GM12865 (cell line): ENCODE measurements at regions not wholly inside any gene's neighbourhood (a gene's known extent, or its start where the extent isn't known, plus 50 kb on each side); places are given as distances from the start of the nearest gene placed in this dataset.
"Not testable (repeated sequence)": the region's sequence is repeated elsewhere in the genome, so short reads cannot be mapped to it uniquely, and the experiment has no call there.

Source experiments
- DNase-seq: peaks from one replicate; pipeline ENCODE4 v3.0.0; 2010; ENCODE audit warnings: low read depth
- H3K4me3 ChIP-seq: 2 replicates; pipeline ENCODE4 v1.5.1; 2011; ENCODE audit warnings: mild to moderate bottlenecking, low read depth, low read length, control low read depth
- TF ChIP-seq, protein P1 (sequence below): IDR thresholded peaks from 2 replicates; pipeline ENCODE4 v1.5.1; 2011; ENCODE audit warnings: low read length, control low read depth, low read depth, inconsistent platforms; ENCODE audit not compliant: insufficient read depth; ENCODE audit errors: missing control alignments

DNA sequence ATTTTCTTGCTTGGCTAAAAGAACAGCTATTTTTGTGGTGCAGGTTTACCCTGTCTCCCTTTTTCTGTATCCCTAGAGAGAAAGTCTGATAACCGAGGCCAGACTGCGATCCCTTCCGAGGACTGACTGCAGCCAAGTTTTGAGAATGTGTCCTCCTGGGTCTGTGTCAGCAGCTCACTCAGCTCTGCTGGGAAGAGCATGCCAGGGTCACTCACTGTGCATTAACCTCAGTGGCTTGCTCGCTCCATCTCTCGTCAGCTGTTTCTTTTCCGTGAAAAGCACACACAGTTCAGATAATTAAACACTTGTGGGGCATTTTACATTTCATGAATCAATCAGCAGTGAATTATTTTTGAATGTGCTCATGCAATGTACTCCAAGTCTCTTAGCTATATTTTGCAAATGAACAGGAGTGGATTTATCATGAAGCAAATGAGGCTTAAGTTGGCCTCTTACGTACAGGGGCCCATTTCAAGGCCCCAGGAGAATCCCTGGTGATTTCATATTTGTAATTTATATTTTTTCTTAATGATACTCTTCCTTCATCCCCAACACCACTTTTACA is 252.1 kb downstream of the SMARCA2 start:
- TF ChIP-seq, protein P1, sequence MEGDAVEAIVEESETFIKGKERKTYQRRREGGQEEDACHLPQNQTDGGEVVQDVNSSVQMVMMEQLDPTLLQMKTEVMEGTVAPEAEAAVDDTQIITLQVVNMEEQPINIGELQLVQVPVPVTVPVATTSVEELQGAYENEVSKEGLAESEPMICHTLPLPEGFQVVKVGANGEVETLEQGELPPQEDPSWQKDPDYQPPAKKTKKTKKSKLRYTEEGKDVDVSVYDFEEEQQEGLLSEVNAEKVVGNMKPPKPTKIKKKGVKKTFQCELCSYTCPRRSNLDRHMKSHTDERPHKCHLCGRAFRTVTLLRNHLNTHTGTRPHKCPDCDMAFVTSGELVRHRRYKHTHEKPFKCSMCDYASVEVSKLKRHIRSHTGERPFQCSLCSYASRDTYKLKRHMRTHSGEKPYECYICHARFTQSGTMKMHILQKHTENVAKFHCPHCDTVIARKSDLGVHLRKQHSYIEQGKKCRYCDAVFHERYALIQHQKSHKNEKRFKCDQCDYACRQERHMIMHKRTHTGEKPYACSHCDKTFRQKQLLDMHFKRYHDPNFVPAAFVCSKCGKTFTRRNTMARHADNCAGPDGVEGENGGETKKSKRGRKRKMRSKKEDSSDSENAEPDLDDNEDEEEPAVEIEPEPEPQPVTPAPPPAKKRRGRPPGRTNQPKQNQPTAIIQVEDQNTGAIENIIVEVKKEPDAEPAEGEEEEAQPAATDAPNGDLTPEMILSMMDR: no peak
- no peak overlapping the region for H3K4me3 ChIP-seq
- DNase-seq: no peak

DNA sequence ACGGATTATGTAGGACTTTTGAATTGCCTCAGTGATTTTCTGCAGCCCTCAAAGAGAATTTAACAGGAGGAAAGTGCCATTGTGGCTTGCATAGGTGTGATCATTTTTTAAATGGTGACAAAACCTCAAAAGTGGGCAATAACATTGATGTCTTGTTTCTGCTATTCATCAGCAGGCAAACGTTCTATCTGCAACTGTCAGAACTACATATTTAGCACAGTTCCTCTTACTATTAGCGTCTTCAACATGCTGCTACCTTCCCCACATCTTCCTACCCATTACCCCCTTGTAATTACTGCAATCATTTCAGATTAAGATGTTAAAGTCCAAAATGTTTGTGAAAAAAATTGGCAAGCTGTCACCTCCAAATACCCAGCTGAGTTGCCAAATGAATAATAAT is 254.6 kb downstream of the SMARCA2 start:
- DNase-seq: no peak
- H3K4me3 ChIP-seq: no peak overlapping the region
- TF ChIP-seq, protein P1: no peak

DNA sequence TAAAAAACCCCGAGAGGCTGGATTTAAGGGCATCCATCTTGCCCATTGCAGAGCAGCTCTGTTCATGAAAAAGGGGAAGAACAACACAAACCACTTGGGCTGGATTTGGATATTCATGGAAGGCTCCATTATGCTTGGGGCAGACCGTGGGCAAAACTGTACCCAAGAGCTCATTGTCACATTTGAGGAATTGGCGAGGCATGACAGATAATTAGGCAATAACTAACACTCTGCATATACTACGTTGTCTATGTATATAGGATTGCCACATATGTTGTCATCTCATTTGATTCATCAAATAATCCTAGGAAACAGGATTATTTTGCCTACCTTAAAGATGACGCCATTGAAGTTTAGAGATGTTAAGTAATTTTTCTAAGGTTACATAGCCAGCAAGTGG is 255.4 kb downstream of the SMARCA2 start:
- no peak for DNase-seq
- no peak overlapping the region for H3K4me3 ChIP-seq
- TF ChIP-seq, protein P1: no peak

DNA sequence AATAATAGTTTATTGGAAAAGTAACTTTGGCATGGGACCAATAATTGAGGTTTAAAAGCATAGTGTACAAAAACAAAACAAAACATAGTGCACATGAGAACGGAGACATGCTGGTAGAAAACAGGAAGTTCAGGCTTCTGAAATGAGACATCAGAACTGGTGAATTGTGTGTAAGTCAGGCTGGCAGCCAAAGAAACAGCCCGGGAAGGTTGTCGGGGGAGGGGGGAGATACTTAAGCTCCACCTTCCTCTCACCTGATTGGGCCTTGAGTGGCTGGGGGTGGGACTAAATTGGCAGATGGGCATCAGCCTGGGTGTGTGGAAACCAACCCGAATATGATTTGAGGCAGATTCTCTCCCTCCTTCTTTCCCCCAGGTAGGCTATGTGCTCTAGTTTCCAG is 256.3 kb downstream of the SMARCA2 start:
- TF ChIP-seq, protein P1: no peak
- no peak overlapping the region for H3K4me3 ChIP-seq
- DNase-seq: peak; percentile 74

DNA sequence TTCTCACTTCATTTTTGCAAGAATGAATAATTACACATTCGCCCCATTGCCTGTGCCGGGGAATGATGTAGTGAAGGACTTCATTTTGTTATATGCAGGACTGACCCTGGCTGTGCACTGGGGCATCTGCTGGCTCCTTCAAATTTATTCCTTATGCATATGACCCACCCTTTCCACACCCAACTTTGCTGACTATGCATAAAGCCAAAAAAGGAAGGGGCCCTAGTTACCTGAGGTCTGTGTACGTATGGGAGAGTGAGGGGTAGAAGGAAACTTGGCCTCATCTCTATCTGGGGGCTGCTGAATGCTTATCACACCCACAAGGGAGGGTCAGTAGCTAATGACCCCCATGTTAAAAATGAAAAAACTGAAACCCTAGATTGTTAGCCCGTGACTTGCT is 259.6 kb downstream of the SMARCA2 start:
- TF ChIP-seq, protein P1: no peak
- no peak overlapping the region for H3K4me3 ChIP-seq
- no peak for DNase-seq

DNA sequence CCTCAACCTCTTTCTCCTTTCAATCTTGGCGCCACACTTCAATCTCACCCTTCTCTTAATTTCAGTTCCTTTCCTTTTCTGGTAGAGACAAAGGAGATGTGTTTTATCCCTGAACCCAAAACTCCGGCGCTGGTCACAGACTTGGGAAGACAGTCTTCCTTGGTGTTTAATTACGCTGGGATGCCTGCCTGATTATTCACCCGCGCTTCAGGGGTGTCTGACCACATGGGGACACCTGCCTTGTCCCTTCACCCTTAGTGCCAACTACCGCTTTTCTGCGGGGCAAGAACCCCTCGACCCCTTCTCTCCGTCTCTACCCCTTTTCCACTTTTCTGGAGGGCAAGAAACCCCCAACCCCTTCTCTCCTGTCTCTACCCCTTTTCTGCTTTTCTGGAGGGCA is 261.1 kb downstream of the SMARCA2 start:
- DNase-seq: no peak
- TF ChIP-seq, protein P1: no peak
- H3K4me3 ChIP-seq: no peak overlapping the region

DNA sequence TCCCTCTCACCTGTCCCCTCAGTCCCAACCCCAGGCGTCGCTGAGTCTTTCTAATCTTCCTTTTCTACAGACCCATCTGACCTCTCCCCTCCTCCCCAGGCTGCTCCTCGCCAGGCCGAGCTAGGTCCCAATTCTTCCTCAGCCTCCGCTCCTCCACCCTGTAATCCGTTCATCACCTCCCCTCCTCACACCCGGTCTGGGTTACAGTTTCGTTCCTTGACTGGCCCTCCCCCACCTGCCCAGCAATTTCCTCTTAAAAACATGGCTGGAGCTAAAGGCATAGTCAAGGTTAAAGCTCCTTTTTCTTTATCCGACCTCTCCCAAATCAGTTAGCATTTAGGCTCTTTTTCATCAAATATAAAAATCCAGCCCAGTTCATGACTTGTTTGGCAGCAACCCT is 262.0 kb downstream of the SMARCA2 start:
- not testable (repeated sequence) for H3K4me3 ChIP-seq, DNase-seq

DNA sequence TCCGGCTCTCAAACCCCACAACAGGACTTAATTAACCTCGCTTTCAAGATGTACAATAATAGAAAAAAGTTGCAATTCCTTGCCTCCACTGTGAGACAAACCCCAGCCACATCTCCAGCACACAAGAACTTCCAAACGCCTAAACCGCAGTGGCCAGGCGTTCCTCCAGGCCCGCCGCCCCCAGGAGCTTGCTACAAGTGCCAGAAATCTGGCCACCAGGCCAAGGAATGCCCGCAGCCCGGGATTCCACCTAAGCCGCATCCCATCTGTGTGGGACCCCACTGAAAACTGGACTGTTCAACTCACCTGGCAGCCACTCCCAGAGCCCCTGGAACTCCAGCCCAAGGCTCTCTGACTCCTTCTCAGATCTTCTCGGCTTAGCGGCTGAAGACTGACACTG is 262.5 kb downstream of the SMARCA2 start:
- not testable (repeated sequence) for DNase-seq, H3K4me3 ChIP-seq

DNA sequence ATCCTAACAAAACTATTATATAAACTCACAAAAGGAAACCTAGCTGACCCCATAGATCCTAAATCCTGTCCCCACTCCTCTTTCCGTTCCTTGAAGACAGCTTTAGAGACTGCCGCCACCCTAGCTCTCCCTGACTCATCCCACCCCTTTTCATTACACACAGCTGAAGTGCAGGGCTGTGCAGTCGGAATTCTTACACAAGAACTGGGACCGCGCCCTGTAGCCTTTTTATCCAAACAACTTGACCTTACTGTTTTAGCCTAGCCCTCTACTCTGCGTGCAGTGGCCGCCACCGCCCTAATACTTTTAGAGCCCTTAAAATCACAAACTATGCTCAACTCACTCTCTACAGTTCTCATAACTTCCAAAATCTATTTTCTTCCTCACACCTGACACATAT is 264.0 kb downstream of the SMARCA2 start:
- not testable (repeated sequence) for DNase-seq, H3K4me3 ChIP-seq
